ENCODE measurements at regions not wholly inside any gene's neighbourhood (a gene's known extent, or its start where the extent isn't known, plus 50 kb on each side); places are given as distances from the start of the nearest gene placed in this dataset.
"Not testable (repeated sequence)": the region's sequence is repeated elsewhere in the genome, so short reads cannot be mapped to it uniquely, and the experiment has no call there.

- Histone ChIP-seq H3K4me1 (ENCODE audit: control insufficient read depth in 2 of 2, insufficient read depth in 2 of 2, low read length in 2 of 2) (no peaks in the 10 kb centered on the region), H3K9me3 (ENCODE audit: control insufficient read depth in 2 of 2, low read length in 2 of 2) (no peaks in the 10 kb centered on the region), H3K9ac (ENCODE audit: low read depth in 1 of 2, low read length in 2 of 2) (no peak overlapping the region), H3K27ac (ENCODE audit: low read depth in 2 of 2, low read length in 2 of 2) (no peak overlapping the region), H3K36me3 (ENCODE audit: control insufficient read depth in 2 of 2, insufficient read depth in 2 of 2, low read length in 2 of 2) (no peaks in the 10 kb centered on the region), H3K4me3 (ENCODE audit: low read length in 2 of 2) (no peak overlapping the region), H3K27me3 (ENCODE audit: control insufficient read depth in 2 of 2, insufficient read depth in 2 of 2, low read length in 2 of 2) (no peaks in the 10 kb centered on the region)
Measured at GRCh38 chr1:101185421-101185820, 51.4 kb upstream of the S1PR1 start.

- Histone ChIP-seq H3K27me3 (ENCODE audit: control insufficient read depth in 2 of 2, insufficient read depth in 2 of 2, low read length in 2 of 2) (no peaks in the 10 kb centered on the region), H3K9ac (ENCODE audit: low read depth in 1 of 2, low read length in 2 of 2) (no peak overlapping the region), H3K4me1 (ENCODE audit: control insufficient read depth in 2 of 2, insufficient read depth in 2 of 2, low read length in 2 of 2) (no peaks in the 10 kb centered on the region), H3K27ac (ENCODE audit: low read depth in 2 of 2, low read length in 2 of 2) (no peak overlapping the region), H3K4me3 (ENCODE audit: low read length in 2 of 2) (no peak overlapping the region), H3K9me3 (ENCODE audit: control insufficient read depth in 2 of 2, low read length in 2 of 2) (no peaks in the 10 kb centered on the region), H3K36me3 (ENCODE audit: control insufficient read depth in 2 of 2, insufficient read depth in 2 of 2, low read length in 2 of 2) (no peaks in the 10 kb centered on the region)
Measured at GRCh38 chr1:101183388-101183699, 53.5 kb upstream of the S1PR1 start.

GRCh38 chr1:101182627-101183387 is 54.0 kb upstream of the S1PR1 start:
- no peak overlapping the region for H3K4me3 ChIP-seq (ENCODE audit: low read length in 2 of 2)
- H3K27ac ChIP-seq (ENCODE audit: low read depth in 2 of 2, low read length in 2 of 2) = no peak overlapping the region

GRCh38 chr1:101181930-101182329 is 54.9 kb upstream of the S1PR1 start:
- Histone ChIP-seq H3K9ac (ENCODE audit: low read depth in 1 of 2, low read length in 2 of 2) (no peak overlapping the region), H3K27ac (ENCODE audit: low read depth in 2 of 2, low read length in 2 of 2) (no peak overlapping the region), H3K36me3 (ENCODE audit: control insufficient read depth in 2 of 2, insufficient read depth in 2 of 2, low read length in 2 of 2) (no peaks in the 10 kb centered on the region), H3K27me3 (ENCODE audit: control insufficient read depth in 2 of 2, insufficient read depth in 2 of 2, low read length in 2 of 2) (no peaks in the 10 kb centered on the region), H3K4me1 (ENCODE audit: control insufficient read depth in 2 of 2, insufficient read depth in 2 of 2, low read length in 2 of 2) (no peaks in the 10 kb centered on the region), H3K9me3 (ENCODE audit: control insufficient read depth in 2 of 2, low read length in 2 of 2) (no peaks in the 10 kb centered on the region), H3K4me3 (ENCODE audit: low read length in 2 of 2) (no peak overlapping the region)

More at GRCh38 chr1:101182627-101183387, 54.0 kb upstream of the S1PR1 start:
- Histone ChIP-seq H3K4me1 (ENCODE audit: control insufficient read depth in 2 of 2, insufficient read depth in 2 of 2, low read length in 2 of 2) (no peaks in the 10 kb centered on the region), H3K36me3 (ENCODE audit: control insufficient read depth in 2 of 2, insufficient read depth in 2 of 2, low read length in 2 of 2) (no peaks in the 10 kb centered on the region), H3K9me3 (ENCODE audit: control insufficient read depth in 2 of 2, low read length in 2 of 2) (no peaks in the 10 kb centered on the region), H3K9ac (ENCODE audit: low read depth in 1 of 2, low read length in 2 of 2) (no peak overlapping the region), H3K27me3 (ENCODE audit: control insufficient read depth in 2 of 2, insufficient read depth in 2 of 2, low read length in 2 of 2) (no peaks in the 10 kb centered on the region)

- no peak overlapping the region for H3K4me3 ChIP-seq (ENCODE audit: low read length in 2 of 2)
Measured at GRCh38 chr1:101178688-101179491, 57.9 kb upstream of the S1PR1 start.

GRCh38 chr1:101178341-101178687 is 58.5 kb upstream of the S1PR1 start:
- H3K27me3 ChIP-seq (ENCODE audit: control insufficient read depth in 2 of 2, insufficient read depth in 2 of 2, low read length in 2 of 2) = no peaks in the 10 kb centered on the region
- no peak overlapping the region for H3K27ac ChIP-seq (ENCODE audit: low read depth in 2 of 2, low read length in 2 of 2)
- H3K4me3 ChIP-seq (ENCODE audit: low read length in 2 of 2) = no peak overlapping the region
- no peak overlapping the region for H3K9ac ChIP-seq (ENCODE audit: low read depth in 1 of 2, low read length in 2 of 2)
- no peaks in the 10 kb centered on the region for H3K4me1 ChIP-seq (ENCODE audit: control insufficient read depth in 2 of 2, insufficient read depth in 2 of 2, low read length in 2 of 2)
- no peaks in the 10 kb centered on the region for H3K9me3 ChIP-seq (ENCODE audit: control insufficient read depth in 2 of 2, low read length in 2 of 2)
- no peaks in the 10 kb centered on the region for H3K36me3 ChIP-seq (ENCODE audit: control insufficient read depth in 2 of 2, insufficient read depth in 2 of 2, low read length in 2 of 2)

More at GRCh38 chr1:101178688-101179491, 57.9 kb upstream of the S1PR1 start:
- H3K9ac ChIP-seq (ENCODE audit: low read depth in 1 of 2, low read length in 2 of 2) = no peak overlapping the region
- no peaks in the 10 kb centered on the region for H3K9me3 ChIP-seq (ENCODE audit: control insufficient read depth in 2 of 2, low read length in 2 of 2)
- H3K4me1 ChIP-seq (ENCODE audit: control insufficient read depth in 2 of 2, insufficient read depth in 2 of 2, low read length in 2 of 2) = no peaks in the 10 kb centered on the region
- no peak overlapping the region for H3K27ac ChIP-seq (ENCODE audit: low read depth in 2 of 2, low read length in 2 of 2)
- no peaks in the 10 kb centered on the region for H3K36me3 ChIP-seq (ENCODE audit: control insufficient read depth in 2 of 2, insufficient read depth in 2 of 2, low read length in 2 of 2)
- H3K27me3 ChIP-seq (ENCODE audit: control insufficient read depth in 2 of 2, insufficient read depth in 2 of 2, low read length in 2 of 2) = no peaks in the 10 kb centered on the region

GRCh38 chr1:101175886-101176285 is 60.9 kb upstream of the S1PR1 start:
- Histone ChIP-seq H3K27me3 (ENCODE audit: control insufficient read depth in 2 of 2, insufficient read depth in 2 of 2, low read length in 2 of 2) (no peaks in the 10 kb centered on the region), H3K4me1 (ENCODE audit: control insufficient read depth in 2 of 2, insufficient read depth in 2 of 2, low read length in 2 of 2) (no peaks in the 10 kb centered on the region), H3K9me3 (ENCODE audit: control insufficient read depth in 2 of 2, low read length in 2 of 2) (no peaks in the 10 kb centered on the region), H3K27ac (ENCODE audit: low read depth in 2 of 2, low read length in 2 of 2) (no peak overlapping the region), H3K36me3 (ENCODE audit: control insufficient read depth in 2 of 2, insufficient read depth in 2 of 2, low read length in 2 of 2) (no peaks in the 10 kb centered on the region), H3K4me3 (ENCODE audit: low read length in 2 of 2) (no peak overlapping the region), H3K9ac (ENCODE audit: low read depth in 1 of 2, low read length in 2 of 2) (no peak overlapping the region)

- Histone ChIP-seq H3K27ac (ENCODE audit: low read depth in 2 of 2, low read length in 2 of 2) (no peak overlapping the region), H3K27me3 (ENCODE audit: control insufficient read depth in 2 of 2, insufficient read depth in 2 of 2, low read length in 2 of 2) (no peaks in the 10 kb centered on the region), H3K4me3 (ENCODE audit: low read length in 2 of 2) (no peak overlapping the region), H3K9me3 (ENCODE audit: control insufficient read depth in 2 of 2, low read length in 2 of 2) (no peaks in the 10 kb centered on the region), H3K9ac (ENCODE audit: low read depth in 1 of 2, low read length in 2 of 2) (no peak overlapping the region), H3K4me1 (ENCODE audit: control insufficient read depth in 2 of 2, insufficient read depth in 2 of 2, low read length in 2 of 2) (no peaks in the 10 kb centered on the region), H3K36me3 (ENCODE audit: control insufficient read depth in 2 of 2, insufficient read depth in 2 of 2, low read length in 2 of 2) (no peaks in the 10 kb centered on the region)
Measured at GRCh38 chr1:101175466-101175865, 61.4 kb upstream of the S1PR1 start.

- H3K4me3 ChIP-seq (ENCODE audit: low read length in 2 of 2) = no peak overlapping the region
- H3K9me3 ChIP-seq (ENCODE audit: control insufficient read depth in 2 of 2, low read length in 2 of 2) = no peaks in the 10 kb centered on the region
- no peak overlapping the region for H3K27ac ChIP-seq (ENCODE audit: low read depth in 2 of 2, low read length in 2 of 2)
Measured at GRCh38 chr1:101174722-101175121, 62.1 kb upstream of the S1PR1 start.

GRCh38 chr1:101174298-101174697 is 62.5 kb upstream of the S1PR1 start:
- H3K27me3 ChIP-seq (ENCODE audit: control insufficient read depth in 2 of 2, insufficient read depth in 2 of 2, low read length in 2 of 2); H3K9ac ChIP-seq (ENCODE audit: low read depth in 1 of 2, low read length in 2 of 2); H3K9me3 ChIP-seq (ENCODE audit: control insufficient read depth in 2 of 2, low read length in 2 of 2); H3K27ac ChIP-seq (ENCODE audit: low read depth in 2 of 2, low read length in 2 of 2); H3K4me3 ChIP-seq (ENCODE audit: low read length in 2 of 2); H3K4me1 ChIP-seq (ENCODE audit: control insufficient read depth in 2 of 2, insufficient read depth in 2 of 2, low read length in 2 of 2); H3K36me3 ChIP-seq (ENCODE audit: control insufficient read depth in 2 of 2, insufficient read depth in 2 of 2, low read length in 2 of 2): not testable (repeated sequence)

More at GRCh38 chr1:101174722-101175121, 62.1 kb upstream of the S1PR1 start:
- H3K4me1 ChIP-seq (ENCODE audit: control insufficient read depth in 2 of 2, insufficient read depth in 2 of 2, low read length in 2 of 2) = no peaks in the 10 kb centered on the region
- H3K36me3 ChIP-seq (ENCODE audit: control insufficient read depth in 2 of 2, insufficient read depth in 2 of 2, low read length in 2 of 2) = no peaks in the 10 kb centered on the region
- H3K9ac ChIP-seq (ENCODE audit: low read depth in 1 of 2, low read length in 2 of 2) = no peak overlapping the region
- H3K27me3 ChIP-seq (ENCODE audit: control insufficient read depth in 2 of 2, insufficient read depth in 2 of 2, low read length in 2 of 2) = no peaks in the 10 kb centered on the region
